MM.1S (cell line): ENCODE measurements at regions not wholly inside any gene's neighbourhood (a gene's known extent, or its start where the extent isn't known, plus 50 kb on each side); places are given as distances from the start of the nearest gene placed in this dataset.

ENCODE experiments used
- DNase-seq: peaks from one replicate; pipeline ENCODE4 v3.0.0-alpha.2; 2015
- H2AFZ ChIP-seq: fragments of 300-600 bp; sonication (generic); 2 replicates; pipeline ENCODE4 v1.6.0; 2016; ENCODE audit warnings: antibody characterized with exemption, low read length
- H3F3A ChIP-seq: fragments of 300-600 bp; sonication (generic); 2 replicates; pipeline ENCODE4 v1.6.1; 2016; ENCODE audit warnings: mild to moderate bottlenecking, antibody characterized with exemption, low read length, moderate library complexity, mixed read lengths; ENCODE audit not compliant: insufficient read depth
- H3K27ac ChIP-seq: fragments of 300-600 bp; sonication (generic); 2 replicates; pipeline ENCODE4 v1.5.1; 2016; ENCODE audit warnings: mild to moderate bottlenecking, low read length
- H3K27me3 ChIP-seq: fragments of 300-600 bp; sonication (generic); replicated peaks from 2 replicates; pipeline ENCODE4 v1.6.0; 2016; ENCODE audit warnings: low read length; ENCODE audit not compliant: insufficient read depth
- H3K36me3 ChIP-seq: fragments of 300-600 bp; sonication (generic); replicated peaks from 2 replicates; pipeline ENCODE4 v1.6.1; 2016; ENCODE audit warnings: mild to moderate bottlenecking, low read length, mixed read lengths; ENCODE audit not compliant: insufficient read depth
- H3K4me1 ChIP-seq: fragments of 300-600 bp; sonication (generic); 2 replicates; pipeline ENCODE4 v1.6.1; 2016; ENCODE audit warnings: low read length, mixed read lengths
- H3K4me2 ChIP-seq: fragments of 300-600 bp; sonication (generic); 2 replicates; pipeline ENCODE4 v1.6.0; 2016; ENCODE audit warnings: low read depth, low read length
- H3K4me3 ChIP-seq: fragments of 300-600 bp; sonication (generic); 2 replicates; pipeline ENCODE4 v1.5.1; 2016; ENCODE audit warnings: low read length, mixed read lengths
- H3K79me2 ChIP-seq: fragments of 300-600 bp; sonication (generic); 2 replicates; pipeline ENCODE4 v1.6.1; 2016; ENCODE audit warnings: mixed run types, low read length, mixed read lengths
- H3K9ac ChIP-seq: fragments of 300-600 bp; sonication (generic); 2 replicates; pipeline ENCODE4 v1.6.1; 2016; ENCODE audit warnings: low read length, mixed read lengths
- H3K9me2 ChIP-seq: fragments of 300-600 bp; sonication (generic); replicated peaks from 2 replicates; pipeline ENCODE4 v1.6.1; 2016; ENCODE audit warnings: mild to moderate bottlenecking, low read length, mixed read lengths; ENCODE audit not compliant: insufficient read depth
- H3K9me3 ChIP-seq: fragments of 300-600 bp; sonication (generic); replicated peaks from 2 replicates; pipeline ENCODE4 v1.6.1; 2016; ENCODE audit warnings: mild to moderate bottlenecking, low read length, mixed read lengths; ENCODE audit not compliant: insufficient read depth
- H4K20me1 ChIP-seq: fragments of 300-600 bp; sonication (generic); 2 replicates; pipeline ENCODE4 v1.6.1; 2016; ENCODE audit warnings: mild to moderate bottlenecking, low read length, moderate library complexity, mixed read lengths; ENCODE audit not compliant: insufficient read depth
- EZH2 ChIP-seq: fragments of 300-600 bp; sonication (generic); optimal IDR thresholded peaks from 2 replicates; pipeline ENCODE3; 2017; ENCODE audit warnings: low read depth, mild to moderate bottlenecking, antibody characterized with exemption, low read length, mixed read lengths
- EZH2phosphoT487 ChIP-seq: fragments of 300-600 bp; sonication (generic); IDR thresholded peaks from 2 replicates; pipeline ENCODE4 v1.6.1; 2018; ENCODE audit warnings: antibody characterized with exemption, low read length
- TF ChIP-seq, protein P1 (sequence below): fragments of 300-600 bp; sonication (generic); IDR thresholded peaks from 2 replicates; pipeline ENCODE4 v1.5.1; 2016; ENCODE audit warnings: antibody characterized with exemption, low read length, mixed read lengths

GRCh38 chr13:109976206-109976997 lies 190.0 kb upstream of the IRS2 start:
- no peak overlapping the region for H3K27ac ChIP-seq
- H3K9ac ChIP-seq: no peak overlapping the region
- no peaks in the 10 kb centered on the region for H3K27me3 ChIP-seq
- no peaks in the 10 kb centered on the region for H3K4me1 ChIP-seq
- no peaks in the 10 kb centered on the region for H4K20me1 ChIP-seq
- H3K4me3 ChIP-seq: no peak overlapping the region
- TF ChIP-seq EZH2phosphoT487 (no peak), EZH2 (no peak)
- TF ChIP-seq, protein P1, sequence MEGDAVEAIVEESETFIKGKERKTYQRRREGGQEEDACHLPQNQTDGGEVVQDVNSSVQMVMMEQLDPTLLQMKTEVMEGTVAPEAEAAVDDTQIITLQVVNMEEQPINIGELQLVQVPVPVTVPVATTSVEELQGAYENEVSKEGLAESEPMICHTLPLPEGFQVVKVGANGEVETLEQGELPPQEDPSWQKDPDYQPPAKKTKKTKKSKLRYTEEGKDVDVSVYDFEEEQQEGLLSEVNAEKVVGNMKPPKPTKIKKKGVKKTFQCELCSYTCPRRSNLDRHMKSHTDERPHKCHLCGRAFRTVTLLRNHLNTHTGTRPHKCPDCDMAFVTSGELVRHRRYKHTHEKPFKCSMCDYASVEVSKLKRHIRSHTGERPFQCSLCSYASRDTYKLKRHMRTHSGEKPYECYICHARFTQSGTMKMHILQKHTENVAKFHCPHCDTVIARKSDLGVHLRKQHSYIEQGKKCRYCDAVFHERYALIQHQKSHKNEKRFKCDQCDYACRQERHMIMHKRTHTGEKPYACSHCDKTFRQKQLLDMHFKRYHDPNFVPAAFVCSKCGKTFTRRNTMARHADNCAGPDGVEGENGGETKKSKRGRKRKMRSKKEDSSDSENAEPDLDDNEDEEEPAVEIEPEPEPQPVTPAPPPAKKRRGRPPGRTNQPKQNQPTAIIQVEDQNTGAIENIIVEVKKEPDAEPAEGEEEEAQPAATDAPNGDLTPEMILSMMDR: no peak
- DNase-seq: no peak
- no peaks in the 10 kb centered on the region for H3F3A ChIP-seq
- H3K79me2 ChIP-seq: no peaks in the 10 kb centered on the region
- H3K36me3 ChIP-seq: no peaks in the 10 kb centered on the region
- H2AFZ ChIP-seq: no peak overlapping the region
- no peaks in the 10 kb centered on the region for H3K9me3 ChIP-seq
- H3K4me2 ChIP-seq: no peak overlapping the region
- H3K9me2 ChIP-seq: no peaks in the 10 kb centered on the region

DNA sequence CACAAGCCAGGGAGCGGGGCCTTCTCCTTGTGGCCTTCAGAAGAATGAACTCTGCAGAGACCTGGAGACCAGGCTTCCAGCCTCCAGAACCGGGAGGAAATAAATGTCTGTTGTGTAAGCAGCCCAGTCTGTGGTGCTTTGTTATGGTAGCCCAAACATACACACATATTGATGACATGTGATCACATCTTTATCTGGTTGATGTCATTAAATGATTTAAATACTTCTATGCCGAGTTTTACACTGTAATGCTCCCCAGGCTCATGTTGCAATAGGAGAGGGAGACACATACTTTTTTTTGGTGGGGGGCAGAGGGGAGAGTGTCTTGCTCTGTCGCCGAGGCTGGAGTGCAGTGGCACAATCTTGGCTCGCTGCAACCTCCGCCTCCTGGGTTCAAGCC lies 188.0 kb upstream of the IRS2 start:
- Histone ChIP-seq H3K9me2 (no peaks in the 10 kb centered on the region), H4K20me1 (no peaks in the 10 kb centered on the region), H3K9ac (no peak overlapping the region), H3K36me3 (no peaks in the 10 kb centered on the region), H3K4me3 (no peak overlapping the region), H3K4me1 (no peaks in the 10 kb centered on the region), H3K9me3 (no peaks in the 10 kb centered on the region), H3F3A (no peaks in the 10 kb centered on the region), H3K4me2 (no peak overlapping the region), H2AFZ (no peak overlapping the region), H3K27me3 (no peaks in the 10 kb centered on the region), H3K79me2 (no peaks in the 10 kb centered on the region), H3K27ac (no peak overlapping the region)
- TF ChIP-seq EZH2phosphoT487: no peak
- TF ChIP-seq, protein P1: no peak
- no peak for TF ChIP-seq EZH2
- DNase-seq: no peak

GRCh38 chr13:109973279-109973678 lies 186.9 kb upstream of the IRS2 start:
- Histone ChIP-seq H2AFZ (no peak overlapping the region), H3K9me2 (no peaks in the 10 kb centered on the region), H3K9ac (no peak overlapping the region), H4K20me1 (no peaks in the 10 kb centered on the region), H3K27me3 (no peaks in the 10 kb centered on the region), H3K36me3 (no peaks in the 10 kb centered on the region), H3K9me3 (no peaks in the 10 kb centered on the region), H3F3A (no peaks in the 10 kb centered on the region), H3K27ac (no peak overlapping the region), H3K79me2 (no peaks in the 10 kb centered on the region), H3K4me2 (no peak overlapping the region), H3K4me1 (no peaks in the 10 kb centered on the region), H3K4me3 (no peak overlapping the region)
- DNase-seq: no peak
- no peak for TF ChIP-seq EZH2phosphoT487
- TF ChIP-seq, protein P1: no peak
